Fibroblast of mammary gland (primary cell): ENCODE measurements at regions not wholly inside any gene's neighbourhood (a gene's known extent, or its start where the extent isn't known, plus 50 kb on each side); places are given as distances from the start of the nearest gene placed in this dataset.

ENCODE experiments used
- DNase-seq: peaks from one replicate; pipeline ENCODE4 v3.0.0-alpha.2; 2010; ENCODE audit warnings: low read depth
- H3K4me3 ChIP-seq: 2 replicates; pipeline ENCODE4 v1.5.1; 2011; ENCODE audit warnings: low read depth, mild to moderate bottlenecking, low read length, moderate library complexity; ENCODE audit not compliant: control insufficient read depth
- CTCF ChIP-seq: conservative IDR thresholded peaks from 2 replicates; pipeline ENCODE4 v1.5.1; 2011; ENCODE audit warnings: low read depth, low read length, inconsistent platforms; ENCODE audit not compliant: control insufficient read depth, insufficient read depth

GRCh38 chr3:59266551-59266950, 216.7 kb upstream of the CFAP20DC start:
- no peak overlapping the region for H3K4me3 ChIP-seq
- no peak for DNase-seq
- TF ChIP-seq CTCF: no peak

GRCh38 chr3:59265566-59265965, 215.7 kb upstream of the CFAP20DC start:
- no peak for DNase-seq
- no peak overlapping the region for H3K4me3 ChIP-seq
- no peak for TF ChIP-seq CTCF

GRCh38 chr3:59264366-59264765, 214.5 kb upstream of the CFAP20DC start:
- DNase-seq: no peak
- no peak for TF ChIP-seq CTCF
- no peak overlapping the region for H3K4me3 ChIP-seq

GRCh38 chr3:59263152-59263551, 213.3 kb upstream of the CFAP20DC start:
- TF ChIP-seq CTCF: no peak
- no peak overlapping the region for H3K4me3 ChIP-seq
- DNase-seq: no peak

GRCh38 chr3:59262076-59262498, 212.3 kb upstream of the CFAP20DC start:
- no peak for DNase-seq
- TF ChIP-seq CTCF: no peak
- H3K4me3 ChIP-seq: no peak overlapping the region

- DNase-seq: no peak
- no peak overlapping the region for H3K4me3 ChIP-seq
- TF ChIP-seq CTCF: no peak
These were observed 211.2 kb upstream of the CFAP20DC start for GRCh38 chr3:59261009-59261408.

- no peak for TF ChIP-seq CTCF
- no peak overlapping the region for H3K4me3 ChIP-seq
- DNase-seq: no peak
These were observed 208.9 kb upstream of the CFAP20DC start for GRCh38 chr3:59258550-59259260.
